GM12872 (cell line): ENCODE measurements at regions not wholly inside any gene's neighbourhood (a gene's known extent, or its start where the extent isn't known, plus 50 kb on each side); places are given as distances from the start of the nearest gene placed in this dataset.

Source experiments
- TF ChIP-seq, protein P1 (sequence below): IDR thresholded peaks from 3 replicates; pipeline ENCODE4 v1.5.1; 2011; ENCODE audit warnings: low read depth, mild to moderate bottlenecking, low read length, moderate library complexity; ENCODE audit not compliant: insufficient read depth

DNA sequence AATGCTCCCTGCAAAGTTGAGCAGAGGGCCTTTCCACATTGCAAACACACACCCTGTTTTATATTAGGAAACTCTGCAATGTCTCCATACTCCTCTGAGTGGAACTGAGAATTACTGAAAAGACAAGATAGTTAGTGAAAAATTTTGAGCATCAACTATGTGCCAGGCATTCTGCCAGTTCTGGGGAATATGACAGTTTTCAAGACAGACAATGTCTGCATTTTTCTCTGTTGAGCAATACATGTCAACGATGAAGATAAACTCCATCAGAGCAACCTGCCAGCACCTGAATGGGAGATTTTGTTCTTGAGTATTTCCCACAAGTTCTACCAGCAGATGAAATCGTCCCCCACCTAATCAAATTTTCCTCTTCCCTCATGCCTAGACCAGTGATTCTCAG is 203.4 kb upstream of the BMPER start:
- TF ChIP-seq, protein P1, sequence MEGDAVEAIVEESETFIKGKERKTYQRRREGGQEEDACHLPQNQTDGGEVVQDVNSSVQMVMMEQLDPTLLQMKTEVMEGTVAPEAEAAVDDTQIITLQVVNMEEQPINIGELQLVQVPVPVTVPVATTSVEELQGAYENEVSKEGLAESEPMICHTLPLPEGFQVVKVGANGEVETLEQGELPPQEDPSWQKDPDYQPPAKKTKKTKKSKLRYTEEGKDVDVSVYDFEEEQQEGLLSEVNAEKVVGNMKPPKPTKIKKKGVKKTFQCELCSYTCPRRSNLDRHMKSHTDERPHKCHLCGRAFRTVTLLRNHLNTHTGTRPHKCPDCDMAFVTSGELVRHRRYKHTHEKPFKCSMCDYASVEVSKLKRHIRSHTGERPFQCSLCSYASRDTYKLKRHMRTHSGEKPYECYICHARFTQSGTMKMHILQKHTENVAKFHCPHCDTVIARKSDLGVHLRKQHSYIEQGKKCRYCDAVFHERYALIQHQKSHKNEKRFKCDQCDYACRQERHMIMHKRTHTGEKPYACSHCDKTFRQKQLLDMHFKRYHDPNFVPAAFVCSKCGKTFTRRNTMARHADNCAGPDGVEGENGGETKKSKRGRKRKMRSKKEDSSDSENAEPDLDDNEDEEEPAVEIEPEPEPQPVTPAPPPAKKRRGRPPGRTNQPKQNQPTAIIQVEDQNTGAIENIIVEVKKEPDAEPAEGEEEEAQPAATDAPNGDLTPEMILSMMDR: no peak

GRCh38 chr7:33702514-33703054 is 202.8 kb upstream of the BMPER start:
- TF ChIP-seq, protein P1: no peak

DNA sequence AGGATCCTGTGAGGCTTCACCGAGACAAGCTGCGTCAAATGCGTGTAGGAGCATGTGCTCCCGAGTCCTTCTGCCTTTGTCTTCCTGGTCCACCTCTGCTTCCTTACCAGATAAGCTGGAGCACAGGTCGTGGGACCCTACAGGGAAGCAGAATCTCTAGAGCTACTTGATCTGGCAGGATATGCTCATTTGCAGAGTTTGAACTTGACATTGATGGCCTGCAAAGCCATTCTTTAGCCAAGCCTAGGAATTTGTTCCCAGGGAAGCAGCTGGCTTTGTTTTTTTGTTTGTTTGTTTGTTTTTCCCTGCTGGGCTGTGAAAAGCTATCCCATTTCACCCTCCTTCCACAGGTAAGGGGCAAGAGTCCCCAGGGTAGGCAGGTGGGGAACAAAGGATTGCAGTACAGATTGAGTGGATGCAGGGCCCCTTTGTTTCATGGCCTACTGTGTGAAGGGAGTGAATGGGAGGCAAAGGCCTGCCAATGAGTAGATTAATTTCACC is 200.0 kb upstream of the BMPER start:
- TF ChIP-seq, protein P1: no peak

DNA sequence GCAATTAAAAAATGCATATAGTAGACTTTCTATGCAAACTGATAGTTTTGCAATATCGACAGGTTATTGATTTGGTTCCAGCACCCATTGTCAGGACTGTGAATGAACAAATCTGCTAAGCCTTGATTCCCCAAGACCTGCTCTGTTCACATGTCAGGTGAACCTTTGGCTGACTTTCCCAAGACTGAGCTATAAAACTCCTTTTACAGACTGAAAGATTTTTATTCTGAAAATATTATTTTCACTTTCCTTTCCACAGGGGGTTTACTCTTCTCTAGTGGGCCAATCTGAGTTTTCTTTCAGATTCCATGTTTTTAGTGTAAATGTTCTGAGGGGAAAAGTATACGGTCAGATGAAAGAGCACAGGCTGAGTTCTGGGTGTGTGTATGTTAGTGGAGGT is 199.2 kb upstream of the BMPER start:
- TF ChIP-seq, protein P1: no peak

DNA sequence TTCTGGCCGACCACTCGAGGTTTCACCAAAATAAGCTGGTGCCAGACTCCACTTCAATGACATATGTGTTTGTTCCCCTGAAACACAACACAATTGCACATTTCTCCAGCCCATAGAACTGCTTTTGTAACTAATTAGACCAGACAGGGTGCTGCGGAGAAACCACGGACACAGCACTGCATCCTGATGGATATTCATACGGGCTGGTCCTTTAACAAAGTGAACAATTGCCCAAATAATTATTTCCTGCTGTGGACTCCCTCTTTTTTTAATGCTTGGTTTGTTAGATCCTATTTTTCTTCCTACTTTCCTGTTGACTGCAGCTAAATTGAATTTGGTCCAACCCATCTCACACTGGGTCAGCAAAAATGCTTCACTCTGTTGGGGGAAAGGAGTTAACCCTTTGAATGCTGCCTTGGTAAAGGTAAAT is 198.6 kb upstream of the BMPER start:
- TF ChIP-seq, protein P1: no peak

- TF ChIP-seq, protein P1: no peak
These were observed 197.9 kb upstream of the BMPER start for GRCh38 chr7:33707427-33707826.

DNA sequence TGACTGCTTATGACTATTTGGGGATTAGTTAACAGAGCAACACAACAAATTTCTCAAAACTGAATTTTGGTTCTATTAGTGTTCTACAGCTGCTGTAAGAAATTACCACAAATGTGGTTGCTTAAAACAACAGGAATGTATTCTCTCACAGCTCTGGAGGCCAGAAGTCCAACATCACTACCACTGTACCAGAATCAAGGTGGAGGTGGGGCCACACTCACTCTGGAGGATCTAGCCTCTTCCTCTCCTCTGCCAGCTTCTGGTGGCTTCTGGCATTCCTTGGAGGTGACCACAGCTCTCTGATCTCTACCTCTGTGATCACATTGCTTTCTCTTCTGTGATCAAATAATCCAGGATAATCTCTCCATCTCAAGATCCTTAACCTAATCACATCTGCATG is 194.7 kb upstream of the BMPER start:
- TF ChIP-seq, protein P1: no peak
